WERI-Rb-1 (cell line): ENCODE measurements at regions not wholly inside any gene's neighbourhood (a gene's known extent, or its start where the extent isn't known, plus 50 kb on each side); places are given as distances from the start of the nearest gene placed in this dataset.
A peak's percentile ranks its signal among the peaks of the same experiment; 100 is the strongest.

Experiments used
- DNase-seq: peaks from one replicate; pipeline ENCODE4 v3.0.0-alpha.2; 2020
- H3K27ac ChIP-seq: fragments of 250-450 bp; sonication (Bioruptor Pico); 2 replicates; pipeline ENCODE4 v1.5.1; 2020; ENCODE audit warnings: mild to moderate bottlenecking, moderate library complexity
- H3K27me3 ChIP-seq: fragments of 250-450 bp; sonication (Bioruptor Pico); 2 replicates; pipeline ENCODE4 v1.5.1; 2021; ENCODE audit warnings: mild to moderate bottlenecking, low read depth, moderate library complexity; ENCODE audit not compliant: insufficient read depth, severe bottlenecking
- H3K36me3 ChIP-seq: fragments of 250-450 bp; sonication (Bioruptor Pico); 2 replicates; pipeline ENCODE4 v1.5.1; 2020; ENCODE audit warnings: mild to moderate bottlenecking, moderate library complexity
- H3K4me3 ChIP-seq: 2 replicates; pipeline ENCODE4 v1.5.1; 2011; ENCODE audit warnings: low read depth, mild to moderate bottlenecking, control low read depth, low read length
- H3K9me3 ChIP-seq: fragments of 250-450 bp; sonication (Bioruptor Pico); 2 replicates; pipeline ENCODE4 v1.5.1; 2021; ENCODE audit warnings: mild to moderate bottlenecking, moderate library complexity; ENCODE audit not compliant: severe bottlenecking
- TF ChIP-seq, protein P1 (sequence below): IDR thresholded peaks from 2 replicates; pipeline ENCODE4 v1.5.1; 2011; ENCODE audit warnings: low read depth, mild to moderate bottlenecking, control low read depth, inconsistent platforms, low read length

DNA sequence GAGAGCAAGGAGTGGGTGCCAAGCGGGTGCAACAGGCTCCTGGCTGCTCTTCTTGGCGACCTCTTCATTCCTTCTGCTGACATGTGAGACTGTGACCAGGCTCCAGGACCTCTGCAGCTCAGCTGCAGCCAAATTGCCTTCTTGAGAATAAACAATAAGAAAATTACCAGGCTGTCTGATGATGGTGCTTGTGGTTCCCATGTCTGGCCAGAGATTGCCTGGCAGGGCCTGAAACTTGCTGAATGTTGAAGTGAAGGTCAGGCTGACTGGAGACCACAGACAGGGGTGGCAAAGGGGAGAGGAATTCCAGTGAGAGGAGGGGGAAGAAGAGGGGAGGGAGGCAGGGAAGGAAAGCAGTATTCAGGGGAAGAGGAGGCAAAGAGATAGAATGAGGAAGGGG, 497.4 kb upstream of the PODXL start:
- no peak overlapping the region for H3K4me3 ChIP-seq
- TF ChIP-seq, protein P1, sequence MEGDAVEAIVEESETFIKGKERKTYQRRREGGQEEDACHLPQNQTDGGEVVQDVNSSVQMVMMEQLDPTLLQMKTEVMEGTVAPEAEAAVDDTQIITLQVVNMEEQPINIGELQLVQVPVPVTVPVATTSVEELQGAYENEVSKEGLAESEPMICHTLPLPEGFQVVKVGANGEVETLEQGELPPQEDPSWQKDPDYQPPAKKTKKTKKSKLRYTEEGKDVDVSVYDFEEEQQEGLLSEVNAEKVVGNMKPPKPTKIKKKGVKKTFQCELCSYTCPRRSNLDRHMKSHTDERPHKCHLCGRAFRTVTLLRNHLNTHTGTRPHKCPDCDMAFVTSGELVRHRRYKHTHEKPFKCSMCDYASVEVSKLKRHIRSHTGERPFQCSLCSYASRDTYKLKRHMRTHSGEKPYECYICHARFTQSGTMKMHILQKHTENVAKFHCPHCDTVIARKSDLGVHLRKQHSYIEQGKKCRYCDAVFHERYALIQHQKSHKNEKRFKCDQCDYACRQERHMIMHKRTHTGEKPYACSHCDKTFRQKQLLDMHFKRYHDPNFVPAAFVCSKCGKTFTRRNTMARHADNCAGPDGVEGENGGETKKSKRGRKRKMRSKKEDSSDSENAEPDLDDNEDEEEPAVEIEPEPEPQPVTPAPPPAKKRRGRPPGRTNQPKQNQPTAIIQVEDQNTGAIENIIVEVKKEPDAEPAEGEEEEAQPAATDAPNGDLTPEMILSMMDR, result no peak
- DNase-seq, result no peak
- H3K27ac ChIP-seq, result no peak overlapping the region
- H3K27me3 ChIP-seq, result no peaks in the 10 kb centered on the region
- H3K36me3 ChIP-seq, result no peaks in the 10 kb centered on the region
- no peaks in the 10 kb centered on the region for H3K9me3 ChIP-seq

DNA sequence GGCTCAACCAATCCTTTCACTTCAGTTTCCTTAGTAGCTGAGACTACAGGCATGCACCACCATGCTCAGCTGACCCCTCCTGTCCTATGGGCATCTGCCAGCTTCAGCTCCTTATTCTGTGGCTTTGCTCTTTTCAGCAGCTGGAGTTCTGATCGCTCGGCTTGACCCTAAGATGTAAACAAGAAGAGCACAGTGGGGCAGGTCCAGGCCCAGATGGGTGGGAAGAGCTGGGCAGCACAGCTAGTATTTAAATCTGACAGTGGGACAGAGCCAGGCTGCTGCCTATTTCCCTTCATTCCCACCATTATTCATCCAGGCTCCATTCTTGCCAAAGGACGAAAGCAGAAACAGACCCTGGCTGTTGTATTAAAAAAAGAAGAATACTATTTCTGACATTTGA, 494.9 kb upstream of the PODXL start:
- Histone ChIP-seq H3K27ac (no peak overlapping the region), H3K27me3 (no peaks in the 10 kb centered on the region), H3K4me3 (no peak overlapping the region), H3K36me3 (no peaks in the 10 kb centered on the region), H3K9me3 (no peaks in the 10 kb centered on the region)
- TF ChIP-seq, protein P1, result no peak
- no peak for DNase-seq

DNA sequence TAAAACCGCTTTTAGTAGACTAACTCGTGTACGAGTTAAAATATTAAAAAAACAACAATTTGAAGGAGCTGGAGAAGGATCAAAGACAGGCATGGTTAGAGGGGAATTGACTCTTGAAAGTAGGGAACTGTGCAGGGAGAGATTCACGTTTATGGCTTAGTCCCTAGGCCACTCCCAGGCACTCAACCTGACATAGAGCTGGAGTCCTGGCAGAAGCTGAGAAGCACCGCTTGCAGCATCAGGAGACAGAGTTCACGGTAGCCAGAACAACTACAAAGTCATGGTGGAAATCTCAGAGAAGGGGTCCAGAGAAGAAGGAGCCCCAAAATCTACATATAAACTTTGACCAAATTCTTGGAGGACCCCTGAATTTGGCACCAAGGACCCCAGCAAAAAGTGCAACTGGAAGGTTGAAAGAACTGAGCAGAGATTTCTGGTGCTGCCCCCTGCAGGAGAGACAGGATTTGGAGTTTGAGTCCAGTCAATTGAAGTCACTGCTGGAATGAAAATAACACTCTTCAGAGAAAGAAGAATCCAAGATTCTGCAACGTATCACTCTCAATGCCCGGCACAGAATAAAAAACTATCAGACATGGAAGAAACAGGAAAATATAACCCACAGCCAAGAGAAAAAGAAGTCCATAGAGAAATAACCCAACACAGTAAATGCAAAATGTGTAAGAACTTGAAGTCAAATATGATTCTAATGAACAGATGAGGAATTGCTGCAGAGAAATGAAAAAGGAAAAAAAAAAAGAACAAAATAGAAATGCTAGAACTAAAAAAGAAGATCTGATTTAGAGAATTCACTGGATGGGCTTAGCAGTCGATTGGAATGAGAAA, 493.3 kb upstream of the PODXL start:
- TF ChIP-seq, protein P1, result peak; percentile 66
- peak; percentile 58 for DNase-seq
- no peak overlapping the region for H3K4me3 ChIP-seq

DNA sequence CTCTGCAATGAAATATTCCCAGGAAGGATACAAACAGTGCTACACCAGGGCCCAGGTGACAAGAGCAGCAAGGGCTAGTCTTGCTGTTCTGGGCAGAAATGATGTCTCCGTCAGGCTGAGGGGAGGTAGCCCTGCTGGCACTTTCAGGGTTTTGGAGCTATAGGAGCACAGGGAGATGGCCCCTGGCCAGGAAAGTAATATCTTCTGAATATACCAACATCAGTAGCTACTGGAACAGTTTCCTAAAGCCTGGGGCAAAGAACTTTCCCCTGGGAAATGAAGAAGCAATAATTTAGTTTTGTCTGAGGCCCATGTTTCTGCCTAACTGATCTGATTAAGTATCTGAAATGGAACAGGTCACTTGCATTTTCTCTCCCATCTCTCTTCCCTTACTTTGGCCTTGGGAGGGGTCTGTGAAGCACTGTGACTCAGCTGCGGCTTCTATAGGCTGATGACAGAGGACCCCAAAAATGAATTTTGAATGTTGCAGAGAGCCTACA, 489.1 kb upstream of the PODXL start:
- Histone ChIP-seq H3K27me3 (no peaks in the 10 kb centered on the region), H3K27ac (no peak overlapping the region), H3K4me3 (no peak overlapping the region), H3K9me3 (no peaks in the 10 kb centered on the region), H3K36me3 (no peaks in the 10 kb centered on the region)
- TF ChIP-seq, protein P1, result no peak
- DNase-seq, result no peak

More for the DNA sequence above, 493.3 kb upstream of the PODXL start:
- Histone ChIP-seq H3K9me3 (no peaks in the 10 kb centered on the region), H3K27me3 (no peaks in the 10 kb centered on the region), H3K27ac (no peak overlapping the region), H3K36me3 (no peaks in the 10 kb centered on the region)

DNA sequence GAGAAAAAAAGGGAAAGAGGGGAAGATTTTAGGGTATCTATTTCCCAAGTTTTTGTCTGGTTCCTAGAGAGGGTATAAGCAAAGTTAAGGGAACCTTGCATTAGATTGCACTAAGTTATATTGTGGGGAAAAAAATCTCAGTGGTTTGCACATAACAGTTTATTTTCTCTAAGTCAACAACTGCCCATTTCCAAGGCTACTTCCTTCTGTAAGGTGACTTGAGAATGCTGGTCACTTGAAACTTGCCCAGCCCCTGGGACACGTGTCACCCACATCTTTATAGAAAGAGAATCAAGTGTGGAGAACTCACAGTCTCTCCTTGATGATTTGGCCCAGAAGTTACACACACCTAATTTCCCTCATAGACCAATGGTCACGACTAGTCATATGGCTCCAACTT, 488.6 kb upstream of the PODXL start:
- Histone ChIP-seq H3K9me3 (no peaks in the 10 kb centered on the region), H3K27me3 (no peaks in the 10 kb centered on the region), H3K27ac (no peak overlapping the region), H3K4me3 (no peak overlapping the region), H3K36me3 (no peaks in the 10 kb centered on the region)
- DNase-seq, result no peak
- TF ChIP-seq, protein P1, result no peak
